NCI-H2171 treated with DMSO at 0.1 percent for 48 hours (cell line): ENCODE measurements at regions not wholly inside any gene's neighbourhood (a gene's known extent, or its start where the extent isn't known, plus 50 kb on each side); places are given as distances from the start of the nearest gene placed in this dataset.
"Not testable (repeated sequence)": the region's sequence is repeated elsewhere in the genome, so short reads cannot be mapped to it uniquely, and the experiment has no call there.

Experiments
- DNase-seq: peaks from one replicate; lab custom pipeline; 2025; lab: John Stamatoyannopoulos, UW

DNA sequence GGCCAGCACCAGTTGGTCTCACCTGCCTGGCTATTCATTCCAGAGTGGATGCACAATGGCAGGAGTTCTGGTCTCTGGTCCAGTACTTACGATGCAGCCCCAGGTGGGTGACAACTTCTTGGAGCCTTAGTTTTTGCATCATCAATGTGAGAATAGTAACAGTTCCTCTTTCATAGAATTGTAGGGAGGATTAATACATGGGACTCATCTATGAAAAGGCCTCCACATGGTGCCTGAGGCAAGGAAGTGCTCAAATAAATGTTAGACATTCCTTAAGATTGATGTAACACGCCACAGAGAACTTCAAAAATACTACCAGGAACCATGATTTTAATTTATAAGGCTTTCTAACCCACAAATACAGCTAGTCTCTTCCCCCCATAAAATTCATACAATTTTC, 120.1 kb upstream of the CHST15 start:
- no peak for DNase-seq

GRCh38 chr10:124212702-124213101, 119.3 kb upstream of the CHST15 start:
- DNase-seq = no peak

DNA sequence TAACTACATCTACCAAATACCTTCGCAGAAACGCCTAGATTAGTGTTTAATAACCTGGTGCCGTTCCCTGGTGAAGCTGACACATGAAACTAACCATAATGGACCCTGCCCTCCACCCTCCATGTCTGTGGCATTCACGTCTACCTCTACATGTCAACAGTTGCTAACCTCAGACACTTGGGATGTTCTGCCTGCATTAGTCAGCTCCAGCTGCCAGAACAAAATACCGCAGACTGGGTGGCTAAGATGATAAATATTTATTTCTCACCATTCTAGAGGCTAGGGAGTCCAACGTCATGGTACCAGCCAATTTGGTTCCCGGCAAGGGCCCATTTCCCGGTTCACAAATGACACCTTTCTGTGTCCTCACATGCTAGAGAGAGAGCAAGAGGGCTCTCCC, 118.5 kb upstream of the CHST15 start:
- no peak for DNase-seq

- DNase-seq = no peak
Measured at GRCh38 chr10:124210263-124210662, 116.9 kb upstream of the CHST15 start.

DNA sequence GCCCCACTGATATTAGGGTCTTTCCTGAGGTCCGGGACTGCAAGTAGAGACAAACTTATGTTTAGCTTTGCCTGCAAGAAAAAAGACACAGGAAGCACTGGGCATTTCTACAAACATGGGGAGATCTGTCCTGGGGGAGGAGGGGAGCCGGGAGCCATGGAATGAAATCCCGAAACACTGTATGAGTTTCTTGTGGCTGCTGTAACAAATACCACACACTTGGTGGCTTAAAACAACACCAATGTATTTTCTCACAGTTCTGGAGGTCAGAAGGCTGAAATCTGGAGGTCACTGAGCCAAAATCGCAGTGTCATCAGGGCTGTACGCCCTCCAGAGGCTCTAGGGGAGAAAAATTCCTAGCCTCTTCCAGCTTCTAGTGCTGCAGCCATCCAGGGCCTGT, 114.0 kb upstream of the CHST15 start:
- no peak for DNase-seq

GRCh38 chr10:124206616-124207015, 113.2 kb upstream of the CHST15 start:
- DNase-seq = no peak

GRCh38 chr10:124205432-124205831, 112.0 kb upstream of the CHST15 start:
- DNase-seq = no peak

DNA sequence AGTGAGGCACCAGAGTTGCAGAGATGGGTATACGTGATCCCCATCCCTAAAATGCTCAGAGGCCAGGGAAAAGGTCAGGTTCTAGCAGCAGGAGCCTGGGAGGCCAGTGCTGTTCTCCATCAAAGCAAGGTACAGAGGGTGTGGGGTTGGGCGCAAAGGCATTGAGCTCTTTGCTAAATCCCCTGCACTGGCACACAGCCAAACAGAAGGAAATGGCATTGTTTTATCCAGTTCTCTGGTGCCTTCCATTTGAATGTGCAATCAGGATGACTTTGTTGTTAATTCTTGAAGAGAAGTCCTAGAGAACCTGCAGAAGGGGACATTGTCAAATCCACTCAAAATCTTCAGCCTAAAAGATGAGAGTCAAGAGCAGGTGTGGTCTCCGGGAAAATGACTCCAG, 111.3 kb upstream of the CHST15 start:
- DNase-seq = no peak

GRCh38 chr10:124200011-124200410, 106.6 kb upstream of the CHST15 start:
- no peak for DNase-seq

DNA sequence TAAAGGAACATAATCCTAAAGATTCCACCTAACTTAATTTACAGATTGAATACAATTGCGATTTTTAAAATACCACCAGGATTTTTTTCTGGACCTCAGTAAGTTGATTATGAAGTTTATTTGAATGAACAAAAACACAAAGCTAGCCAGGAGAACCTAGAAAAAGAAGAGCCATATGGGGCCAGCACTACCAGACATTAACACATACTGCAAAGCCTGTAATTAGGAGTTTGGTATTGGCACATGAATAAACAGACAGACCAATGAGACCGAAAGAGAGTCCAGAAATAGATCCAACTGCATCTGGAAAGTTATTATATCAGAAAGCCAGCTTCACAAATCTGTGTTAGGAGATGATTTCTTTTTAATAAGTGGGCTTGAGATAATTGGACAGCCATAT, 105.5 kb upstream of the CHST15 start:
- no peak for DNase-seq

DNA sequence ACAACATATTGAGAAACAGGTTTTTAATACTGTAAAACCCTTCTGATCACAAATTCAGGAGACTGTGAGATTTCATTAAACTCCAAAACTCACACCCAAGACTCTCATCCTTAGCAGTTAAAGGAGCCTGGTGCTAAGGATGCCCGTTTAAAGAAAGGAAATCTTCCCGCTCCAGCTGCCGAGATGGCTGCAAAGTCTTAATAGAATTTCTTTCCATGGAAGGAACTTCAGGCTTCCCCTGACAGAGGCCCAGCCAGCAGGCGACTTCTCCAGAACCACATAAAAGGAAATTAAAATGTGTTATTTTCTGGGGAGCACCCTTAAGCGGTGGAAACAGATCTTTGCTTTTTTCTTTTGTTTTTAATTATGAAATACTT, 104.7 kb upstream of the CHST15 start:
- DNase-seq = no peak

- no peak for DNase-seq
Measured at GRCh38 chr10:124197371-124198124, 104.2 kb upstream of the CHST15 start.

- no peak for DNase-seq
Measured at GRCh38 chr10:124196659-124197058, 103.3 kb upstream of the CHST15 start.

GRCh38 chr10:124194199-124194824, 100.9 kb upstream of the CHST15 start:
- DNase-seq = no peak

DNA sequence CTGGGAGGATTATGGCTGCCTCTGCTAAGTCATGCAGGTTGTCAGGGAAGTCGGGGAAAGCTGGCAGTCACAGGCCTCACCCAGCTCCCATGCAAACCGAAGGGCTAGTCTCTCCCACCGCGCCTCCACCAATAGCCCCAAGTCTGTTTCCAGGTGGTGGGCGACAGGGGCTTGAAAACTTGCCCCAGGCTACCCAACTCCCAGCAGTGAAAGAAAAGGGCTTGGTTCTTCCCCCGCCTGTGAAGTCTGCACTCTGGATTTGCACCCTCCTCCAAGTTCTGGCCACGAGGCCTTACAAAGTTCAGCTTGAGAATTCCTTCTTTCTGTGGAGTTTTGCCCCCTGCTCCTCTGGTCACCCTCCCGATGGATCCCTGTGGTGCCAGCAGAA, 99.9 kb upstream of the CHST15 start:
- DNase-seq = no peak

- DNase-seq = not testable (repeated sequence)
Measured at GRCh38 chr10:124192664-124193308, 99.4 kb upstream of the CHST15 start.

GRCh38 chr10:124190476-124190875, 97.1 kb upstream of the CHST15 start:
- not testable (repeated sequence) for DNase-seq

DNA sequence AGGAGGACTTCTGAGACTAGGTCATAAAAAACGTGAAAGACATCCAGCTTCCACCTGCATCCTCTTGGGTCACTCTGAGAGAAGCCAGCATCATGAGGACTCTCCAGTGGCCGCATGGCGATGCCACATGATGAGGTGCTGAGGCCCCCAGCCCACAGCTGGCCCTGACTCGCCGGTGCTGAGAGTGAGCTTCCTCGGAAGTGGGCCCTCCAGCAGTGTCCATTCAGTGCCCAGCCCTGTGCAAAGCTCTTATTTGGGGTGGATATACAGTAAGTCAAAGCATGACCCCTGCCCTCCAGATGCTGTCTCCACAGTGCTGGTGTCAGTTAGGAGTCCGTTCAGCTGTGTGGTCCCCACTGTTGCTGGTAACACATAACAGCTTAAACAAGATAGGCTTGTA, 93.6 kb upstream of the CHST15 start:
- DNase-seq = no peak

GRCh38 chr10:124185084-124185483, 91.7 kb upstream of the CHST15 start:
- no peak for DNase-seq

DNA sequence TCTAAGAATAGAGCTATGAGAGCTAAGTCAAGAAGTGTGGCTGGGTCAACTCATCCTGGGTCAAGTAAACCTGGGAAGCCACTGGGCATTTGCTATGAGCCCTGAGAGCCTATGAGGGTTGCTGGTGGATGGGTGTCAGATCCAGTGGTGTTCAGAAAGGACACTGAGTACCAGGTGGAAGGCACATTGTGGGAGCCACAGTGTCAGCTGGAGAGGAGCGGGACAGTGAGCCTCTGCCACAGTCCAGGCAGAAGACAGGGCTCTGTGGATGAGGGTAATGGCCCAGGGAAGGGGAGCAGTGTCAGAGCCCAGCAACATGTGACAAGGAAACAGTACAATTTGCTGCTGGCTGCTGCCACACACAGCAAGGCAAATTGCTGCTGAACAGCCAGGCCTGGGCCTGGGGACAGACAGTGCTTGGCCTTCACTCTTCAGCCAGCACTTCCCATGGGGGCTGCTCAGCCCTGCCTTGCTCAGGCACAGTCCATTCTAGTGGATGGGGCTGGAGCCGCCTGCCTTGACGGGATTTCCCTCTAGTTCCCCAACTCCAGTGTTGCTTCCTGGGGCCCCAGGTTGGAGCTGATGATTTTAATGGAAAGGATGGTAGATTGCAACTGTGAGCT, 90.9 kb upstream of the CHST15 start:
- DNase-seq = no peak

- DNase-seq = no peak
Measured at GRCh38 chr10:124183617-124184016, 90.2 kb upstream of the CHST15 start.

- no peak for DNase-seq
Measured at GRCh38 chr10:124182088-124182541, 88.7 kb upstream of the CHST15 start.

GRCh38 chr10:124181656-124182055, 88.3 kb upstream of the CHST15 start:
- DNase-seq = no peak
